MM.1S (cell line): ENCODE measurements at regions not wholly inside any gene's neighbourhood (a gene's known extent, or its start where the extent isn't known, plus 50 kb on each side); places are given as distances from the start of the nearest gene placed in this dataset.
"Not testable (repeated sequence)": the region's sequence is repeated elsewhere in the genome, so short reads cannot be mapped to it uniquely, and the experiment has no call there.

Experiments
- DNase-seq: peaks from one replicate; pipeline ENCODE4 v3.0.0-alpha.2; 2015
- H2AFZ ChIP-seq: fragments of 300-600 bp; sonication (generic); 2 replicates; pipeline ENCODE4 v1.6.0; 2016; ENCODE audit warnings: antibody characterized with exemption, low read length
- H3F3A ChIP-seq: fragments of 300-600 bp; sonication (generic); 2 replicates; pipeline ENCODE4 v1.6.1; 2016; ENCODE audit warnings: mild to moderate bottlenecking, antibody characterized with exemption, low read length, moderate library complexity, mixed read lengths; ENCODE audit not compliant: insufficient read depth
- H3K27ac ChIP-seq: fragments of 300-600 bp; sonication (generic); 2 replicates; pipeline ENCODE4 v1.5.1; 2016; ENCODE audit warnings: mild to moderate bottlenecking, low read length
- H3K27me3 ChIP-seq: fragments of 300-600 bp; sonication (generic); replicated peaks from 2 replicates; pipeline ENCODE4 v1.6.0; 2016; ENCODE audit warnings: low read length; ENCODE audit not compliant: insufficient read depth
- H3K36me3 ChIP-seq: fragments of 300-600 bp; sonication (generic); replicated peaks from 2 replicates; pipeline ENCODE4 v1.6.1; 2016; ENCODE audit warnings: mild to moderate bottlenecking, low read length, mixed read lengths; ENCODE audit not compliant: insufficient read depth
- H3K4me1 ChIP-seq: fragments of 300-600 bp; sonication (generic); 2 replicates; pipeline ENCODE4 v1.6.1; 2016; ENCODE audit warnings: low read length, mixed read lengths
- H3K4me2 ChIP-seq: fragments of 300-600 bp; sonication (generic); 2 replicates; pipeline ENCODE4 v1.6.0; 2016; ENCODE audit warnings: low read depth, low read length
- H3K4me3 ChIP-seq: fragments of 300-600 bp; sonication (generic); 2 replicates; pipeline ENCODE4 v1.5.1; 2016; ENCODE audit warnings: low read length, mixed read lengths
- H3K79me2 ChIP-seq: fragments of 300-600 bp; sonication (generic); 2 replicates; pipeline ENCODE4 v1.6.1; 2016; ENCODE audit warnings: mixed run types, low read length, mixed read lengths
- H3K9ac ChIP-seq: fragments of 300-600 bp; sonication (generic); 2 replicates; pipeline ENCODE4 v1.6.1; 2016; ENCODE audit warnings: low read length, mixed read lengths
- H3K9me2 ChIP-seq: fragments of 300-600 bp; sonication (generic); replicated peaks from 2 replicates; pipeline ENCODE4 v1.6.1; 2016; ENCODE audit warnings: mild to moderate bottlenecking, low read length, mixed read lengths; ENCODE audit not compliant: insufficient read depth
- H3K9me3 ChIP-seq: fragments of 300-600 bp; sonication (generic); replicated peaks from 2 replicates; pipeline ENCODE4 v1.6.1; 2016; ENCODE audit warnings: mild to moderate bottlenecking, low read length, mixed read lengths; ENCODE audit not compliant: insufficient read depth
- H4K20me1 ChIP-seq: fragments of 300-600 bp; sonication (generic); 2 replicates; pipeline ENCODE4 v1.6.1; 2016; ENCODE audit warnings: mild to moderate bottlenecking, low read length, moderate library complexity, mixed read lengths; ENCODE audit not compliant: insufficient read depth
- EZH2 ChIP-seq: fragments of 300-600 bp; sonication (generic); optimal IDR thresholded peaks from 2 replicates; pipeline ENCODE3; 2017; ENCODE audit warnings: low read depth, mild to moderate bottlenecking, antibody characterized with exemption, low read length, mixed read lengths
- EZH2phosphoT487 ChIP-seq: fragments of 300-600 bp; sonication (generic); IDR thresholded peaks from 2 replicates; pipeline ENCODE4 v1.6.1; 2018; ENCODE audit warnings: antibody characterized with exemption, low read length
- TF ChIP-seq, protein P1 (sequence below): fragments of 300-600 bp; sonication (generic); IDR thresholded peaks from 2 replicates; pipeline ENCODE4 v1.5.1; 2016; ENCODE audit warnings: antibody characterized with exemption, low read length, mixed read lengths

DNA sequence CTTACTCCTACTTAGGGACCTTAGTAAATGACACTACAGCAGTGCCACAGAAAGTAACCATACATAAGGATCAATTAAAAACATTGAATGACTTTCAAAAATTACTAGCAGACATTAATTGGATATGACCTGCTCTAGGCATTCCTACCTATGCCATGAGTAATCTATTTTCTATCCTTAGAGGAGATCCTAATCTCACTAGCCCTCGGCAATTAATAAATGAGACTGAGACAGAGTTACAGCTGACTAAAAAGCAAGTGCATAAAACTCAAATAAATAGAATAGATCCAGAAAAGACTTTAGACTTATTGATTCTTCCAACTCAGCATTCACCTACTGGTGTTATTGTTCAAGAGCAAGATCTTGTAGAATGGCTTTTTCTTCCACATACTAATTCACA, 141.1 kb upstream of the ZNF91 start:
- H3K4me1 ChIP-seq, result peaks cover 16% of the 10 kb centered on the region; the same call in 1 of the 2 replicates
- not testable (repeated sequence) for H3K79me2 ChIP-seq, H4K20me1 ChIP-seq, H3K27me3 ChIP-seq, H3K36me3 ChIP-seq, H3K27ac ChIP-seq, H3K9me2 ChIP-seq, DNase-seq, H3K9ac ChIP-seq, H3K9me3 ChIP-seq, H3K4me2 ChIP-seq, H2AFZ ChIP-seq, H3F3A ChIP-seq, H3K4me3 ChIP-seq

GRCh38 chr19:23535901-23536300, 140.6 kb upstream of the ZNF91 start:
- DNase-seq, H3F3A ChIP-seq, H3K27ac ChIP-seq, H3K79me2 ChIP-seq, H3K9ac ChIP-seq, H3K4me3 ChIP-seq, H3K9me3 ChIP-seq, H3K36me3 ChIP-seq, H2AFZ ChIP-seq, H3K27me3 ChIP-seq, H4K20me1 ChIP-seq, H3K9me2 ChIP-seq, H3K4me2 ChIP-seq: not testable (repeated sequence)
- peaks cover 15% of the 10 kb centered on the region; the same call in 1 of the 2 replicates for H3K4me1 ChIP-seq

DNA sequence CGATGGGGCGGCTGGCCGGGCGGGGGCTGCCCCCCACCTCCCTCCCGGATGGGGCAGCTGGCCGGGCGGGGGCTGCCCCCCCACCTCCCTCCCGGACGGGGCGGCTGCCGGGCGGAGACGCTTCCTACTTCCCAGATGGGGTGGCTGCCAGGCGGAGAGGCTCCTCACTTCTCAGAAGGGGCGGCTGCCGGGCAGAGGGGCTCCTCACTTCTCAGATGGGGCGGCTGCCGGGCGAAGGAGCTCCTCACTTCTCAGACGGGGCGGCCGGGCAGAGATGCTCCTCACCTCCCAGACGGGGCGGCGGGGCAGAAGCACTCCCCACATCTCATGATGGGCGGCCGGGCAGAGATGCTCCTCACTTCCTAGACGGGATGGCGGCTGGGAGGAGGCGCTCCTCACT, 138.2 kb upstream of the ZNF91 start:
- not testable (repeated sequence) for H3K4me2 ChIP-seq, H3K4me3 ChIP-seq, H3F3A ChIP-seq, H4K20me1 ChIP-seq, H3K4me1 ChIP-seq, H3K9ac ChIP-seq, H3K9me2 ChIP-seq, H3K27ac ChIP-seq, H2AFZ ChIP-seq, H3K36me3 ChIP-seq, H3K9me3 ChIP-seq, DNase-seq, H3K27me3 ChIP-seq, H3K79me2 ChIP-seq

- Histone ChIP-seq H2AFZ (no peak overlapping the region), H3K9me3 (no peaks in the 10 kb centered on the region), H3K27ac (no peak overlapping the region), H3K4me1 (peaks cover 8% of the 10 kb centered on the region), H3F3A (peaks cover 10% of the 10 kb centered on the region; the same call in 1 of the 2 replicates), H3K36me3 (no peaks in the 10 kb centered on the region), H3K4me2 (no peak overlapping the region), H3K4me3 (no peak overlapping the region), H3K9ac (no peak overlapping the region), H3K79me2 (no peaks in the 10 kb centered on the region), H4K20me1 (no peaks in the 10 kb centered on the region), H3K9me2 (no peaks in the 10 kb centered on the region), H3K27me3 (no peaks in the 10 kb centered on the region)
- no peak for DNase-seq
- TF ChIP-seq EZH2 (no peak), EZH2phosphoT487 (no peak)
- TF ChIP-seq, protein P1, sequence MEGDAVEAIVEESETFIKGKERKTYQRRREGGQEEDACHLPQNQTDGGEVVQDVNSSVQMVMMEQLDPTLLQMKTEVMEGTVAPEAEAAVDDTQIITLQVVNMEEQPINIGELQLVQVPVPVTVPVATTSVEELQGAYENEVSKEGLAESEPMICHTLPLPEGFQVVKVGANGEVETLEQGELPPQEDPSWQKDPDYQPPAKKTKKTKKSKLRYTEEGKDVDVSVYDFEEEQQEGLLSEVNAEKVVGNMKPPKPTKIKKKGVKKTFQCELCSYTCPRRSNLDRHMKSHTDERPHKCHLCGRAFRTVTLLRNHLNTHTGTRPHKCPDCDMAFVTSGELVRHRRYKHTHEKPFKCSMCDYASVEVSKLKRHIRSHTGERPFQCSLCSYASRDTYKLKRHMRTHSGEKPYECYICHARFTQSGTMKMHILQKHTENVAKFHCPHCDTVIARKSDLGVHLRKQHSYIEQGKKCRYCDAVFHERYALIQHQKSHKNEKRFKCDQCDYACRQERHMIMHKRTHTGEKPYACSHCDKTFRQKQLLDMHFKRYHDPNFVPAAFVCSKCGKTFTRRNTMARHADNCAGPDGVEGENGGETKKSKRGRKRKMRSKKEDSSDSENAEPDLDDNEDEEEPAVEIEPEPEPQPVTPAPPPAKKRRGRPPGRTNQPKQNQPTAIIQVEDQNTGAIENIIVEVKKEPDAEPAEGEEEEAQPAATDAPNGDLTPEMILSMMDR, result no peak
These were observed 136.7 kb upstream of the ZNF91 start for GRCh38 chr19:23531976-23532375.

GRCh38 chr19:23531231-23531790, 136.0 kb upstream of the ZNF91 start:
- DNase-seq, result no peak
- Histone ChIP-seq H3K4me1 (peaks cover 9% of the 10 kb centered on the region), H3K9me3 (no peaks in the 10 kb centered on the region), H3K79me2 (no peaks in the 10 kb centered on the region), H3K27ac (no peak overlapping the region), H3K4me2 (no peak overlapping the region), H3K27me3 (no peaks in the 10 kb centered on the region), H4K20me1 (no peaks in the 10 kb centered on the region), H3K36me3 (no peaks in the 10 kb centered on the region), H3K9ac (no peak overlapping the region), H2AFZ (no peak overlapping the region), H3F3A (peaks cover 10% of the 10 kb centered on the region; the same call in 1 of the 2 replicates), H3K4me3 (no peak overlapping the region), H3K9me2 (no peaks in the 10 kb centered on the region)
- no peak for TF ChIP-seq EZH2
- no peak for TF ChIP-seq EZH2phosphoT487
- TF ChIP-seq, protein P1, result no peak
